Stomach (tissue), 8 donors: ENCODE measurements at regions not wholly inside any gene's neighbourhood (a gene's known extent, or its start where the extent isn't known, plus 50 kb on each side); places are given as distances from the start of the nearest gene placed in this dataset.

Experiments
- DNase-seq, 2 donors: peaks; one replicate each; pipeline versions ENCODE4 v3.0.0 to v3.0.0-alpha.2; 2013 to 2019
- H3K27ac ChIP-seq, 5 donors: fragments of 200-600 bp in 4 of 5; sonication (generic) in 4 of 5; one replicate each; pipeline ENCODE4 v1.5.1; 2013 to 2019; ENCODE audit warnings: mild to moderate bottlenecking in 1 of 5, moderate library complexity in 1 of 5
- H3K27me3 ChIP-seq, 3 donors: fragments of 200-600 bp; sonication (generic); one replicate each; pipeline ENCODE4 v1.5.1; 2017 to 2019; ENCODE audit warnings: mixed run types in 1 of 3
- H3K36me3 ChIP-seq, 4 donors: fragments of 200-600 bp; sonication (generic); 1 replicate in 3 of 4; 2 replicates in 1 of 4; pipeline ENCODE4 v1.5.1; 2016 to 2019
- H3K4me1 ChIP-seq, 4 donors: fragments of 200-600 bp; sonication (generic); one replicate each; pipeline ENCODE4 v1.5.1; 2016 to 2019
- H3K4me3 ChIP-seq, 4 donors: fragments of 200-600 bp; sonication (generic) in 3 of 4; one replicate each; pipeline ENCODE4 v1.5.1; 2016 to 2019; ENCODE audit warnings: mild to moderate bottlenecking in 1 of 4
- H3K9me3 ChIP-seq, 4 donors: fragments of 200-600 bp; sonication (generic); one replicate each; pipeline ENCODE4 v1.5.1; 2016 to 2019
- EP300 ChIP-seq: sonication (generic); formaldehyde crosslinking; IDR thresholded peaks from one replicate; pipeline ENCODE4 v1.6.1; 2017; ENCODE audit warnings: antibody characterized with exemption
- POLR2A ChIP-seq, 4 donors: fragments of 450-650 bp; IDR thresholded peaks; one replicate each; pipeline ENCODE4 v1.6.1; 2016; ENCODE audit warnings: antibody characterized with exemption in 4 of 4, control low read depth in 2 of 4, mild to moderate bottlenecking in 1 of 4, moderate library complexity in 1 of 4
- POLR2AphosphoS5 ChIP-seq, 3 donors: sonication (generic); formaldehyde crosslinking; IDR thresholded peaks; one replicate each; pipeline ENCODE4 v1.6.1; 2016; ENCODE audit warnings: antibody characterized with exemption in 3 of 3
- WGBS, 5 donors: extraction: QIAGEN DNeasy Blood & Tissue Kit in 3 of 5; methylation state at CpG; one replicate each; pipeline versions ENCODE4 v1.1.5 to v1.1.7; 2013 to 2018; 5-methylcytosine and 5-hydroxymethylcytosine counted together
- intact Hi-C: fragments of 100-400 bp; cut with DNase I; formaldehyde crosslinking; loops from one replicate; pipeline ENCODE4 v1.15.1; 2023; ENCODE audit warnings: low total_unique reads
- TF ChIP-seq, protein P1 (sequence below), 7 experiments: fragments of 450-650 bp in 4 of 7; fragments of 200-600 bp in 3 of 7; sonication (generic) in 3 of 7; IDR thresholded peaks; one replicate each; pipeline ENCODE4 v1.5.1; 2016 to 2019; ENCODE audit warnings: antibody characterized with exemption in 7 of 7, control low read depth in 2 of 7, mild to moderate bottlenecking in 1 of 7
- donor health status: healthy with polysubstance abuse.
- donor health status: Bipolar disorder and iron deficiency.
- donor health status: healthy.

DNA sequence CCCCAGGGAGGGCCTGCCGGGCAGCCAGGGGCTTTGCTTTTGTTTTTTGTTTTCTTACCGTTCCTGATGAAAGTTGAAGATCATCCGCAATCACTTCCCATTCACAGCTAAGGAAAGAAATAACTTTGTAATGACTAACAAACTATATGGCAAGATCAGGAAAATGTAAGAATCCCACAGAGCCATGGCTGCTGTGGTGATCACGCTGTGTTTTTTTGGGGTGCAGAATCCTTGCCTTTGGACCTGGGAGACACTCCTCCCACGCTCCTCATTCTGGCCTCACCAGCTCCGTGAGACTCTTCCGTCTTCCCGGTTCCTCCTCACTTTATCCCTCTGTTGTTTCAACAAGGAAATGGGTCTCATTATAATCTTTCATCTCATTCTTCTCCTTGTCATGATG, 443.0 kb upstream of the MGMT start:
- Histone ChIP-seq H3K9me3 (no peaks in the 10 kb centered on the region), H3K4me1 (no peaks in the 10 kb centered on the region), H3K27me3 (peaks cover 0 to 29% (median 0%) of the 10 kb centered on the region in 3 donors), H3K36me3 (no peaks in the 10 kb centered on the region), H3K4me3 (no peak overlapping the region), H3K27ac (no peak overlapping the region)
- WGBS, 5 donors: 75 to 83% (median 83%) methylated on average over 8 of the region's 8 CpGs
- TF ChIP-seq EP300 (no peak), POLR2A (IDR thresholded peaks at IDR 0.05) (no peak), POLR2AphosphoS5 (IDR thresholded peaks at IDR 0.05) (no peak)
- TF ChIP-seq, protein P1, sequence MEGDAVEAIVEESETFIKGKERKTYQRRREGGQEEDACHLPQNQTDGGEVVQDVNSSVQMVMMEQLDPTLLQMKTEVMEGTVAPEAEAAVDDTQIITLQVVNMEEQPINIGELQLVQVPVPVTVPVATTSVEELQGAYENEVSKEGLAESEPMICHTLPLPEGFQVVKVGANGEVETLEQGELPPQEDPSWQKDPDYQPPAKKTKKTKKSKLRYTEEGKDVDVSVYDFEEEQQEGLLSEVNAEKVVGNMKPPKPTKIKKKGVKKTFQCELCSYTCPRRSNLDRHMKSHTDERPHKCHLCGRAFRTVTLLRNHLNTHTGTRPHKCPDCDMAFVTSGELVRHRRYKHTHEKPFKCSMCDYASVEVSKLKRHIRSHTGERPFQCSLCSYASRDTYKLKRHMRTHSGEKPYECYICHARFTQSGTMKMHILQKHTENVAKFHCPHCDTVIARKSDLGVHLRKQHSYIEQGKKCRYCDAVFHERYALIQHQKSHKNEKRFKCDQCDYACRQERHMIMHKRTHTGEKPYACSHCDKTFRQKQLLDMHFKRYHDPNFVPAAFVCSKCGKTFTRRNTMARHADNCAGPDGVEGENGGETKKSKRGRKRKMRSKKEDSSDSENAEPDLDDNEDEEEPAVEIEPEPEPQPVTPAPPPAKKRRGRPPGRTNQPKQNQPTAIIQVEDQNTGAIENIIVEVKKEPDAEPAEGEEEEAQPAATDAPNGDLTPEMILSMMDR (IDR thresholded peaks at IDR 0.05): no peak
- no peak for DNase-seq
- intact Hi-C loops: no loop called here

DNA sequence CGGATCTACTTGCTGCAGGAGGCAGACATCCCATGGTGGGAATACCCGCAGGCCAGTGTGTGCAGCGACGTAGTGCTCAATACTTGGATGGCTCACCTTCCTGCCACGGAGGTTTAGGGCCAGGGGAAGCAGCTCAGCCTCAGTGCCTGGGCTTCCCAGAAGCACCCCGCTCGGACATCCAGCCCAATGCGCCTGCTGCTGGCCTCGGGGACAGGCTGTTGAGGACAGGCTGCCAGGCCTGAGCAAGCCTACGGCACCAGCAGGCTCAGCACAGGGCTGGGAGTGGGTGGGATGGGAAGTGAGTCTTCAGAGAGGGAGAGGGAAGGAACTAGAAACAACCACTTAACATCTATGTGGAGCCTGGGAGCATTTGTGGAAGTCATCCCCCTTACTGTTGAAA, 441.3 kb upstream of the MGMT start:
- H3K4me3 ChIP-seq: no peak overlapping the region
- WGBS, 5 donors: 63 to 81% (median 72%) methylated on average over 7 to 10 of the region's 10 CpGs
- intact Hi-C loops: no loop called here
- H3K36me3 ChIP-seq: no peaks in the 10 kb centered on the region
- no peaks in the 10 kb centered on the region for H3K9me3 ChIP-seq
- peaks cover 0 to 46% (median 7%) of the 10 kb centered on the region in 3 donors for H3K27me3 ChIP-seq
- H3K27ac ChIP-seq: no peak overlapping the region
- H3K4me1 ChIP-seq: no peaks in the 10 kb centered on the region
- TF ChIP-seq, protein P1 (IDR thresholded peaks at IDR 0.05): no peak
- no peak for TF ChIP-seq POLR2A (IDR thresholded peaks at IDR 0.05)
- no peak for TF ChIP-seq EP300
- TF ChIP-seq POLR2AphosphoS5 (IDR thresholded peaks at IDR 0.05): no peak
- no peak for DNase-seq

DNA sequence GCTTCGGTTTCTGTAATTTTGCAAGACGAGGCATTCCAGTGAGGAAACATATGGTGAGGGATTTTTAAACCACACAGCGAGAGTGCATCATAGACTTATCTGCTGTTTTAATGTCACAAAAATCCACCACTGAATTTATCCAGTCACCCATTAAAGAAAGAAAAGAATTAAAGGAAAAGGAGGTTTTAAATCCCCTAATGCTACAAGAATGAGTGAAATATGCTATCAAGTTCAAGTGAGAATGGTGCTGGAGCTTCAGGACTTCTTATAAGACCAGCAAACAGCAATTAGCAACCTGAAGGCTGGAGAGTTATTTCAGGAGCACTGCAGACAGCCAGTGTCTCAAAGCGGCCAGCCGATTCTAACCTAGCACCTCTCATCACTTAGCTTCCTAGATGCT, 439.1 kb upstream of the MGMT start:
- WGBS, 5 donors: 70 to 80% (median 77%) methylated on average over 5 of the region's 5 CpGs
- peaks cover 0 to 67% (median 20%) of the 10 kb centered on the region in 3 donors for H3K27me3 ChIP-seq
- no peaks in the 10 kb centered on the region for H3K36me3 ChIP-seq
- no peak overlapping the region for H3K27ac ChIP-seq
- no peaks in the 10 kb centered on the region for H3K9me3 ChIP-seq
- intact Hi-C loops: no loop called here
- TF ChIP-seq POLR2A (IDR thresholded peaks at IDR 0.05): no peak
- no peak for TF ChIP-seq EP300
- TF ChIP-seq POLR2AphosphoS5 (IDR thresholded peaks at IDR 0.05): no peak
- TF ChIP-seq, protein P1 (IDR thresholded peaks at IDR 0.05): no peak
- DNase-seq: no peak
- no peak overlapping the region for H3K4me3 ChIP-seq
- peaks cover 0 to 14% (median 0%) of the 10 kb centered on the region in 4 donors for H3K4me1 ChIP-seq

DNA sequence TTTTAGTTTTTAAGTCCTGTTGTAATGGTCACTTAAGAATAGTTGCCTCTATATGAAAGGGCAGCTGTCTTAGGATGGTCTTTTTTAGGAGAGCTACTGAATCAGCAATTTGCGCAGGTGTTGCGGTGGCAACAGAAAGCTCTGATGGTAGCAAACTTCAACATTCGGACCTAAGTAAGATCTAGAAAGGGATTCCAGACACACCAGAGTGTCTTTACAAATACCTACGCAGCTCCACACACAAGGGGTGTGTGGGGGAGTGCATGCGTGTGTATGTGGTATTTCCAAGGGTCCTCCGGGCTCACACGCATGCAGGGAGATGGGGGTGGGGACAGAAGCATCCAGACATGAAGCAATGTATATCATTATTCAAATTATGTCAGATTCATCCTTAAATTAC, 438.6 kb upstream of the MGMT start:
- Histone ChIP-seq H3K36me3 (no peaks in the 10 kb centered on the region), H3K4me1 (peaks cover 0 to 14% (median 0%) of the 10 kb centered on the region in 4 donors), H3K27me3 (peaks cover 0 to 73% (median 25%) of the 10 kb centered on the region in 3 donors), H3K27ac (no peak overlapping the region), H3K9me3 (no peaks in the 10 kb centered on the region), H3K4me3 (no peak overlapping the region)
- no peak for TF ChIP-seq POLR2AphosphoS5 (IDR thresholded peaks at IDR 0.05)
- no peak for TF ChIP-seq POLR2A (IDR thresholded peaks at IDR 0.05)
- TF ChIP-seq, protein P1 (IDR thresholded peaks at IDR 0.05): no peak
- TF ChIP-seq EP300: no peak
- no peak for DNase-seq
- WGBS, 5 donors: 82 to 91% (median 88%) methylated on average over 7 of the region's 7 CpGs
- intact Hi-C loops: no loop called here
